Mesodermal cell (in vitro differentiated cells): ENCODE measurements at regions not wholly inside any gene's neighbourhood (a gene's known extent, or its start where the extent isn't known, plus 50 kb on each side); places are given as distances from the start of the nearest gene placed in this dataset.

Experiments
- H3K27ac ChIP-seq: 2 replicates; pipeline ENCODE4 v1.7.0; 2013; ENCODE audit warnings: mild to moderate bottlenecking, low read depth, low read length, moderate library complexity; ENCODE audit not compliant: severe bottlenecking
- H3K36me3 ChIP-seq: 2 replicates; pipeline ENCODE4 v1.7.1; 2013; ENCODE audit warnings: mild to moderate bottlenecking, low read length, moderate library complexity; ENCODE audit not compliant: control insufficient read depth, insufficient read depth
- H3K4me1 ChIP-seq: one replicate; pipeline ENCODE4 v1.7.1; 2013; ENCODE audit warnings: mild to moderate bottlenecking, low read length; ENCODE audit not compliant: insufficient read depth, control insufficient read depth, poor library complexity, severe bottlenecking
- H3K4me3 ChIP-seq: 2 replicates; pipeline ENCODE4 v1.7.0; 2013; ENCODE audit warnings: low read length, control low read depth, mild to moderate bottlenecking; ENCODE audit not compliant: insufficient read depth, poor library complexity, severe bottlenecking; ENCODE audit errors: extremely low read depth
- H3K9me3 ChIP-seq: 2 replicates; pipeline ENCODE4 v1.7.1; 2013; ENCODE audit warnings: mild to moderate bottlenecking, low read length, moderate library complexity; ENCODE audit not compliant: control insufficient read depth
- WGBS, 2 experiments: methylation state at CpG; one replicate each; pipeline ENCODE4 v1.1.5; 2013; ENCODE audit warnings: missing lambda C conversion rate in 2 of 2; ENCODE audit not compliant: insufficient coverage in 2 of 2; 5-methylcytosine and 5-hydroxymethylcytosine counted together

DNA sequence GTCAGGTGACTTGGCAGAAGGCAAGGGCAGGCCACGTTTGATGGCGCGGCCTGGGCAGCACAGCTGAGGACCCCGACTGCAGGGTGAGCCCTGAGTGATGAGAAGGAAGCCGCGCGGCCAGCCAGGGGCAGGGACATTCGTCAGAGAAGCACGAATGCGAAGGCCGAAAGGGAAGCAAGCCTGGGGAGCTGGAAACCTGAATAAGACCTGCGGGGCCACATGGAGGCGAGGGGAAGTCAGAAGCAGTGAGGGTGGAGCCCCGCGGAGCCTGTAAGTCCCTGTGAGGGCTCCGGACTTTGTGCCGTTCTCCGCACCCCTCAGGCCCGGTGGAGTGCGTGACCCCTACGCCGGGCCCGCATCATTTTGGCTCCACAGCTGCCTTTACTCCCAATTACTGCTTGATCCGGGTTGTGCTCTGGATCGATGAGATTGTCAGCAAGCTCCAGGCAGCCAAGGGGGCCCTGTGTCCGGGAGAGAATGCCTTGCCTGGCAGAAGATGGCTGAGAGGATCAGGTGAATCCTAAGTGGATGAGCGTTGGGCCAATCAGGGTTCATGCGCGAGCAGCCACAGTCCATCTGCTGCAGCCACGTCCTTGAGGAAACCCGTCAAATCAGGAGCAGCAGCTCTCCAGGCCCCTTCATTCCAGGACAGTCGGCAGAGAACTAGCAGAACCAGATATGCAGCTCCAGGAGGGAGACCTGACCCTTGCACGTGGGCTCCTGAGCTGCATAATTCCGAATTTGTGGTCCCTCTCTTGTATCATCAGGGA is 293.3 kb upstream of the SHH start:
- Histone ChIP-seq H3K9me3 (no peaks in the 10 kb centered on the region), H3K4me3 (no peak overlapping the region), H3K4me1 (no peaks in the 10 kb centered on the region), H3K36me3 (no peaks in the 10 kb centered on the region), H3K27ac (no peak overlapping the region)
- WGBS, 2 experiments: 86 to 92% methylated on average over 34 of the region's 34 CpGs

DNA sequence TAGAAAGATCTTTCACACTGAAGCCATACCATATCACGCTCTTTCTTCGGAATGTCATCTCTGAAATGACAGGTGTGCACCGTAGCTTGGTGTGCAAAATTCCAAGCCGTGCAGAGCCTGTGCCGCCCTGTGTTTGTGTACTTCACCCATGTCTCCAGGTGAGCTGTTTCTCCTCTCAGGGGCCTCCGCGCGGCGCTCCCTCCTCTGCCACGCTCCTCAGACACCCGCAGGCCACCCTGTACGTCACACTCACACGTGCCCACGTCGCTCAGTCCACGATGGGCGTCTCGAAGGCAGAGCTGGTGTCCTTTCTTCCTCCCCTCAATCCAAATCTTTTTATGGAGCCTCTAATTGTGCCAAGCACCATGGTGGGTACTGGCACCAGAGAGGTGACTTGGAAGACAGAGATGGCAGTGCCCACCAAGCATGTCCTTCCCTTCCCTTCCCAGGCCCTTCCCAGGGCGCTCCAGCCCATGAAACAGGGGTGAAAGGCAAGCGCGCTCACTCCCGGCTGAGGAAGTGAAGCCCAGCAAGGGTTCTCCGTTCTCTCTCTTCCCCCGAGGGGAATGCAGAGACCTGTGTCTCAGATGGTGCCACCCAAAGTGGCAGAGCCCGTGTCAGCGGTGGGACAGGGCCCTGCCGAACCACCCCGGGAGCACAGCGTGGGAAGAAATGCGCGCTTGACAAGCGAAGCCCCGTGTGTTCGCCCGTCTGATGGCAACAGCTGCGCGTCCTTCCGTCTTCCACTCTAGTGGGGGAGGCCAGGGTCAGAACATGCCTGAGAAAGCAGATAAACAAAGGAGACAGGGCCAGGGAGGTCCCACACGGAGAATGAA is 292.5 kb upstream of the SHH start:
- Histone ChIP-seq H3K4me3 (no peak overlapping the region), H3K36me3 (no peaks in the 10 kb centered on the region), H3K4me1 (no peaks in the 10 kb centered on the region), H3K27ac (no peak overlapping the region), H3K9me3 (no peaks in the 10 kb centered on the region)
- 93 to 94% methylated on average over 35 to 39 of the region's 39 CpGs for WGBS, 2 experiments

DNA sequence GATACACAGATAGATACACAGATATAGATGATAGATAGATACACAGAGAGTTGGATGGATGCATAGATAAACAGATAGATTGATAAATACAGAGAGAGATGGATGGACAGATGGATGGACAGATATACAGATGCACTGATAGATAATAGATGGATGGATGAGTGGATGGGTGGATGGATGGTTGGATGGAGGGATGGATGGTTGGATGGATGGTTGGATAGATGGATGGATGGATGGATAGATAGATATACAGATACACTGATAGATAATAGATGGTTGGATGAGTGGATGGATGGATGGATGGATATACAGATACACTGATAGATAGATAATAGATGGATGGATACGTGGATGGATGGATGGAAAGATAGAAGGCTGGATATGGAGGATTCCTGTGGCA is 290.0 kb upstream of the SHH start:
- Histone ChIP-seq H3K27ac (no peak overlapping the region), H3K4me3 (no peak overlapping the region), H3K4me1 (no peaks in the 10 kb centered on the region), H3K9me3 (no peaks in the 10 kb centered on the region), H3K36me3 (no peaks in the 10 kb centered on the region)
- WGBS, 2 experiments: 83% methylated on average over 1 of the region's 1 CpG; no CpG with 5 or more reads in 1 of the 2 experiments

DNA sequence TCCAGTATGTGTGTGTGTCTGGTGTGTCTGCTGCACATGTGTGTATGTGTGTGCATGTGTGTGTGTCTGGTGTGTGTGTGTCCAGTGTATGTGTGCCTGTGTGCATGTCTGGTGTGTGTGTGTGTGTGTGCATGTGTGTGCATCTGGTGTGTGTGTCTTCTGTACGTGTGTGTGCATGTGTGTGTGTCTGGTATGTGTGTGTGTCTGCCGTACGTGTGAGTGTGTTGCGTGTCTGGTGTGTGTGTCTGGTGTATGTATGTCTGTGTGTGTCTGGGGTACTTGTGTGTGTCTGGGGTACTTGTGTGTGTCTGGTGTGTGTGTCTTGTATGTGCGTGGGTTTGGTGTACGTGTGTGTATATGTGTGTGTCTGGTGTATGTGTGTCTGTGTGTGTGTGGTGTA is 289.1 kb upstream of the SHH start:
- Histone ChIP-seq H3K9me3 (no peaks in the 10 kb centered on the region), H3K4me3 (no peak overlapping the region), H3K4me1 (no peaks in the 10 kb centered on the region), H3K36me3 (no peaks in the 10 kb centered on the region), H3K27ac (no peak overlapping the region)
- WGBS, 2 experiments: 60 to 79% methylated on average over 1 to 6 of the region's 6 CpGs

DNA sequence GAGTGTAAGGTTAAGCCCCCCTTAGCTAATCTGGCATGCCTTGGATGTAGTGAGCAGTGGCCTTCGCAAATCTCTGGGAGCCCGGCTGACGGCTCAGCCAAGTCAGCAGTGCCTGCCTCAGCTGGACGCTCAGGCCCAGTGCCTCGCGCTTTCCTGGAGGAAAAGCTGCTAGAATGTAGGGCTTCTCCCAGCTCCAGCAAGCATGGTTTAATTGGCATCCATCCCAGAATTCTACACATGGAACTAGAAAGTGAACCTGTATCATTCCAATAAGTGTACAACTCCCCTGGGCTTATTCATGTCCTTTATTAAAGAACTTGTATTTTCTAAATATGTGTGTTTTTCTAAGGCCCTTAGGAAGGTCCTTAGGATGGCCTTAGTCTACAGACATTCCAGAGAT is 287.8 kb upstream of the SHH start:
- H3K27ac ChIP-seq: no peak overlapping the region
- 84 to 94% methylated on average over 3 to 6 of the region's 6 CpGs for WGBS, 2 experiments
- H3K4me1 ChIP-seq: no peaks in the 10 kb centered on the region
- H3K36me3 ChIP-seq: no peaks in the 10 kb centered on the region
- H3K9me3 ChIP-seq: no peaks in the 10 kb centered on the region
- H3K4me3 ChIP-seq: no peak overlapping the region

DNA sequence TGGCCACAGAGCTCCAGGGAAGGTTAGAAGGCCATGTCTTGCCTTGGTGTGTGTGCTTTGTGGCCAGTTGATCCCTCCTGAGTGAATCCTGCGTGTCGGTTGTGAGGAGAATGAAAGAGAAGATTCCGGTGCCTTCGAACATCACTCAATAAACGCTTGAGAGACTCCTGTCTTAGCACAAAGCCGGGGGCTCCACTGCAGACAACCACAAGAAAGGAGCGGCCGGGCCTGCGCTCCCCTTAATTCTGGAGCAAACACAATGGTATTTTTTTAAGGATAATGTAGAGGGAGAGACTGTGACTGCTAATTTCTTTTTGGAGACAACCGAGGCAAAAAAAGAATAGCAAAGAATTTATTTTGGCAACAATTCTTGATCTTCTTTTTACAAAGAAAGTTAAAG is 286.8 kb upstream of the SHH start:
- H3K9me3 ChIP-seq: no peaks in the 10 kb centered on the region
- no peaks in the 10 kb centered on the region for H3K36me3 ChIP-seq
- WGBS, 2 experiments: 95 to 100% methylated on average over 6 to 9 of the region's 10 CpGs
- H3K4me1 ChIP-seq: no peaks in the 10 kb centered on the region
- H3K27ac ChIP-seq: no peak overlapping the region
- no peak overlapping the region for H3K4me3 ChIP-seq

DNA sequence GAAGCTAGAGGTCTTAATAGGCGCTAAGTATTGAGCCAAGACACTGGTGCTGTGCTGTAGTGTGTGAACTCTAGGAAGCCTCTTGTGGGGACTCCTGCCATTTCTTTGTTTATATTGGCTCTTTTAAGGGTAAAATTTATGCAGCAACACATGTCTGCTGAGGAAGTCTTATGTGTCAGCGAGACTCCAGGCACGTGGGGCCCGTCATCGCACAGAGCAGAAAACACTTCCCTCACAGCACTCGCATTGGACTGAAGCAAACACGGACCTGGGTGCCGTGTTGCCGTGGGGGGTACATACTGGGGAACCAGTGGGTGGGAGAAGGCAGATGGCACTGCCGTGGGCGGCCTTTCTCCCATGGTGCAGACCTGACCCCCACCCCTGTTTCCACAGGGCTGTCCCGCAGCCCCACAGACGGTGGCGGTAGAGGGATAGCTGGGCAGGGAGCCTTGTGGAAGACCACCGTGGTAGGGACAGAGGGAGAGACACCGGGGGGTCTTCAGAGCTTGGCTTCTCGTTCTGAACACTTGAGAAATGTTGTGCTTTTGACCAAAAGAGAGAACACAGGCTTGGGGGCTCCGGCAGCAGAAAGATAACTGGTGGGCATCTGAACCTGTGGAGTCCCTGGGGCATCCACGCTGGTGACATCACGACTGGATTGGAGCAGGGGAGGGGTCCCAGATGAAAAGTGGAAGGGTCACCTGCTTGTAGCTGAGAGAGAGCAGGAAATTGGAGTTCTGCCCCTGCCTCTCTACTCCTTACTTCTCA is 284.7 kb upstream of the SHH start:
- Histone ChIP-seq H3K27ac (no peak overlapping the region), H3K9me3 (no peaks in the 10 kb centered on the region), H3K36me3 (no peaks in the 10 kb centered on the region), H3K4me3 (no peak overlapping the region), H3K4me1 (no peaks in the 10 kb centered on the region)
- WGBS, 2 experiments: 89 to 91% methylated on average over 17 to 18 of the region's 20 CpGs

DNA sequence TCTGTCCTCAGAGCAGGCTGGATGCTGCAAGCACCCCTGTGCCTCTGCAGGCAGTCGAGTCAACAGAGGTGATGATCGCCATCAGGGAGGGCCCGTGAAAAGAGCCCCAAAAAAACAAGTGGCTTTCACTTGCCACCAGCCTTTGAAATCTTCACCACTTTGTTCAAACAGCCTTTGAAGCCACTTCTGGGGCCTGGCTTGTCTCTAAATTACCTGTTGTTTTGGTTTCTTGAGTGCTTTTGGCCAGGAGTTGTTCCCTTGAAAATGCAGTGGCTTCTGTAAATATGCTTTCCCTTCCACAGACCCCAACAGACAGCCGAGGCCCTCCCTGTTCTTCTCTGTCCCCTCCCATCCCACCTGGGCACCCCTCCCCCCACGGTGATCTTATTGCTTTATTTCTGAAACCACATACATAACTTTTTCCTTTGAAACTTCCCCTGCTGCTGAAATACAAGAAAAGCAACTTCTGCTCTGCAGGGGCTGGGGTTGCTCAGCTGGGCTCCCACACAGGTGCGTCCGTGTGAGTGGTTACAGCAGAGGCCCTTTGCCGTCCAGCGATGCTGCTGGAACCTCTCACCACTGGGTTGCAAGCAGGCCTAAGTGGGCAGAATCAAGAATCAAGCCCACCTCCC is 283.8 kb upstream of the SHH start:
- Histone ChIP-seq H3K27ac (no peak overlapping the region), H3K9me3 (no peaks in the 10 kb centered on the region), H3K4me1 (no peaks in the 10 kb centered on the region), H3K4me3 (no peak overlapping the region), H3K36me3 (no peaks in the 10 kb centered on the region)
- 80 to 92% methylated on average over 9 of the region's 9 CpGs for WGBS, 2 experiments

DNA sequence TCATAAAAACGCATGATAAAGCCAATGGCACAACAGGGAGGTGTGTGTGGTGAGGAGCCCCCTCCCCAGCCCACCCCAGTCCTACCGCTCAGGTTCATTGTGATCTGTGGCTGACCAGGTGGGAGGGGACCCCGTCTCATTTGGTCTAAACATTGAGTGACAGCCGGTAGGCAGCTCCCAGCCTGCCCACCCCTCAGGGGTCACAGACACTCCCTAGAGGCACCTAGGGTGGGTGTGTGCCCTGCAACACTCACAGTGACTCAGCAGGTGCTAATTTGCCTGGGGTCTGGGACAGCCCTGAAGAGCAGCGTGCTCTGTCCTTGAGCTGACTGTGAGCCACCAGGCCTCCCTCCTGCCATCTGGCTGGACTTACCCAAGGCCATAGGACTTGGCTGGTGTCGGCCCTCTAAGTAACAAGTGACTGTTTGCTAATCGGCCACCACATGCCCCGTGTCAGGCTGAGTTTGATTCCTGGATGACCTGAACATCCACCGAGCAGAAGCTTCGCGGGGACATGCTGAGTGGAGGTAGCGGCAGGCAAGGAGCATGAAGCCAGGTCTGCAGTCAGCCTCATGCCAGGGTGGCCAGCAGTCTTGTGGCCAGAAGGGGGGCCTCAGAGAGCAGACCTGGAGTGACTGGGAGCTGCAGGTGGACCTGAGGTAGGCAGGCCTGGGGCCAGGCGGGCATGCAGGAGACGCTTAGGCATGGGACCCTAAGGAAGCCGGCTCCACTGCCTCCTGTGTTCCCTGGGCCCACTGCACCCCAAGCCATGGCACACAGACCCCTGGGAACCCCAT is 282.3 kb upstream of the SHH start:
- H3K4me1 ChIP-seq: no peaks in the 10 kb centered on the region
- no peak overlapping the region for H3K4me3 ChIP-seq
- no peak overlapping the region for H3K27ac ChIP-seq
- H3K9me3 ChIP-seq: no peaks in the 10 kb centered on the region
- no peaks in the 10 kb centered on the region for H3K36me3 ChIP-seq
- 92% methylated on average over 13 of the region's 15 CpGs for whole genome bisulfite sequencing, 2 experiments

DNA sequence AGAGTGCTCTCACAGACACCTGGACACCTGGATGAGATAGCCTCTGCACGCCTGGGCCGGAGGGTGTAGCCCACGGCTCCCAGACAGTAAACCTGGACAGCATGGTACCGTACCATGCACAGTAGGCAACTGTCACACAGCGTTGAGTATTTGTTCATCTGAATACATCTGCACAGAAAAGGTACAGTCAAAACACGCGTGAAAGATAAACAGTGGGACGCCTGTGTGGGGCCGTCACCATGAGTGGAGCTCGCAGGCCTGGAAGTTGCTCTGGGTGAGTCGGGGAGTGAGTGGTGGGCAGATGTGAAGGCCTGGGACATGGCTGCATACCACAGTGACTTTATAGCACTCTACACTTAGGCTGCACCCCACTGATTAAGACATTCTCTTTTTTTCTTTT is 280.0 kb upstream of the SHH start:
- H3K27ac ChIP-seq: no peak overlapping the region
- no peak overlapping the region for H3K4me3 ChIP-seq
- H3K36me3 ChIP-seq: no peaks in the 10 kb centered on the region
- H3K4me1 ChIP-seq: no peaks in the 10 kb centered on the region
- H3K9me3 ChIP-seq: no peaks in the 10 kb centered on the region
- 94 to 97% methylated on average over 6 to 10 of the region's 11 CpGs for WGBS, 2 experiments
